GM21825 (cell line): ENCODE measurements at regions not wholly inside any gene's neighbourhood (a gene's known extent, or its start where the extent isn't known, plus 50 kb on each side); places are given as distances from the start of the nearest gene placed in this dataset.
"Not testable (repeated sequence)": the region's sequence is repeated elsewhere in the genome, so short reads cannot be mapped to it uniquely, and the experiment has no call there.

Source experiments
- ATAC-seq: cut with Tn5 transposase; IDR thresholded peaks from one replicate; pipeline ENCODE4 v1.9.1; 2021; ENCODE audit warnings: mild to moderate bottlenecking, moderate library complexity; ENCODE audit not compliant: unreplicated experiment

GRCh38 chr12:82625523-82625922 is 61.2 kb upstream of the TMTC2 start:
- ATAC-seq, result no peak

- ATAC-seq, result peak; percentile 72
Observed at GRCh38 chr12:82627799-82628198, 58.9 kb upstream of the TMTC2 start.

GRCh38 chr12:82634495-82635258 is 52.0 kb upstream of the TMTC2 start:
- not testable (repeated sequence) for ATAC-seq

GRCh38 chr12:82635263-82635662 is 51.4 kb upstream of the TMTC2 start:
- ATAC-seq, result no peak
